GM23338 (cell line): ENCODE measurements at regions not wholly inside any gene's neighbourhood (a gene's known extent, or its start where the extent isn't known, plus 50 kb on each side); places are given as distances from the start of the nearest gene placed in this dataset.

ENCODE experiments used
- ATAC-seq: fragments of 200-7000 bp; cut with Tn5 transposase; 3 replicates; pipeline ENCODE4 v1.9.1; 2020
- DNase-seq: peaks from one replicate; pipeline ENCODE4 v3.0.0-alpha.2; 2015; ENCODE audit warnings: low spot score
- H2AFZ ChIP-seq: fragments of 200-600 bp; sonication (generic); 2 replicates; pipeline ENCODE4 v1.8.0; 2016; ENCODE audit warnings: antibody characterized with exemption, mild to moderate bottlenecking, moderate library complexity
- H3F3A ChIP-seq: fragments of 200-600 bp; sonication (generic); replicated peaks from 2 replicates; pipeline ENCODE4 v1.8.0; 2017; ENCODE audit warnings: antibody characterized with exemption, mixed run types, low read depth
- H3K27ac ChIP-seq: fragments of 200-600 bp; sonication (generic); 2 replicates; pipeline ENCODE4 v1.6.1; 2016; ENCODE audit warnings: low read depth
- H3K27me3 ChIP-seq: fragments of 200-600 bp; sonication (generic); 2 replicates; pipeline ENCODE4 v1.8.0; 2016; ENCODE audit warnings: mild to moderate bottlenecking, mixed run types, moderate library complexity; ENCODE audit not compliant: insufficient read depth
- H3K36me3 ChIP-seq: fragments of 200-600 bp; sonication (generic); 2 replicates; pipeline ENCODE4 v1.8.0; 2016; ENCODE audit warnings: mild to moderate bottlenecking; ENCODE audit not compliant: insufficient read depth
- H3K4me1 ChIP-seq: fragments of 200-600 bp; sonication (generic); 2 replicates; pipeline ENCODE4 v1.8.0; 2016; ENCODE audit warnings: mild to moderate bottlenecking, moderate library complexity; ENCODE audit not compliant: insufficient read depth
- H3K4me2 ChIP-seq: fragments of 200-600 bp; sonication (generic); 2 replicates; pipeline ENCODE4 v1.7.1; 2017; ENCODE audit warnings: mixed run types
- H3K4me3 ChIP-seq: fragments of 200-600 bp; sonication (generic); 2 replicates; pipeline ENCODE4 v1.6.1; 2016; ENCODE audit warnings: mixed run types
- H3K79me2 ChIP-seq: fragments of 200-600 bp; sonication (generic); replicated peaks from 2 replicates; pipeline ENCODE4 v1.8.0; 2017; ENCODE audit warnings: mild to moderate bottlenecking; ENCODE audit not compliant: insufficient read depth
- H3K9me2 ChIP-seq: fragments of 200-600 bp; sonication (generic); 2 replicates; pipeline ENCODE4 v1.8.0; 2017; ENCODE audit not compliant: insufficient read depth
- H4K20me1 ChIP-seq: fragments of 200-600 bp; sonication (generic); replicated peaks from 2 replicates; pipeline ENCODE4 v1.8.0; 2017; ENCODE audit warnings: mild to moderate bottlenecking; ENCODE audit not compliant: insufficient read depth
- H3K27ac Mint-ChIP-seq: 2 replicates; pipeline ENCODE4 v1.8.0; 2020; ENCODE audit warnings: inconsistent platforms, mild to moderate bottlenecking, moderate library complexity, mixed read lengths
- H3K27me3 Mint-ChIP-seq: 3 replicates; pipeline ENCODE4 v1.8.0; 2022; ENCODE audit warnings: low read depth, mild to moderate bottlenecking, moderate library complexity, mixed read lengths, inconsistent platforms; ENCODE audit not compliant: insufficient read depth, poor library complexity
- H3K36me3 Mint-ChIP-seq: 3 replicates; pipeline ENCODE4 v1.8.0; 2021; ENCODE audit warnings: low read depth, mild to moderate bottlenecking, inconsistent platforms, moderate library complexity, mixed read lengths
- H3K4me1 Mint-ChIP-seq: 3 replicates; pipeline ENCODE4 v1.8.0; 2020; ENCODE audit warnings: mild to moderate bottlenecking, inconsistent platforms, mixed read lengths
- H3K4me3 Mint-ChIP-seq: 3 replicates; pipeline ENCODE4 v1.8.0; 2021; ENCODE audit warnings: moderate library complexity, mild to moderate bottlenecking, inconsistent platforms, mixed read lengths
- H3K9me3 Mint-ChIP-seq: 3 replicates; pipeline ENCODE4 v1.8.0; 2020; ENCODE audit warnings: moderate library complexity, mild to moderate bottlenecking, inconsistent platforms, mixed read lengths
- CREB1 ChIP-seq: fragments of 250-450 bp; sonication (Bioruptor Pico); IDR thresholded peaks from 2 replicates; pipeline ENCODE4 v1.5.0; 2020; ENCODE audit warnings: low read depth, mild to moderate bottlenecking, moderate library complexity
- EZH2 ChIP-seq: fragments of 200-600 bp; sonication (generic); IDR thresholded peaks from one replicate; pipeline ENCODE4 v1.8.0; 2017; ENCODE audit warnings: antibody characterized with exemption, mild to moderate bottlenecking, low read depth; ENCODE audit not compliant: unreplicated experiment
- EZH2phosphoT487 ChIP-seq: fragments of 200-600 bp; sonication (generic); IDR thresholded peaks from one replicate; pipeline ENCODE4 v1.8.1; 2018; ENCODE audit warnings: antibody characterized with exemption; ENCODE audit not compliant: unreplicated experiment
- JUNB ChIP-seq: IDR thresholded peaks from one replicate; pipeline ENCODE4 v1.6.1; 2016; ENCODE audit warnings: antibody characterized with exemption; ENCODE audit not compliant: unreplicated experiment
- NANOG ChIP-seq: IDR thresholded peaks from 2 replicates; pipeline ENCODE4 v1.6.1; 2016; ENCODE audit warnings: antibody characterized with exemption, borderline replicate concordance
- POLR2AphosphoS5 ChIP-seq: IDR thresholded peaks from 2 replicates; pipeline ENCODE4 v1.6.1; 2016; ENCODE audit warnings: antibody characterized with exemption, low read depth
- STAT1 ChIP-seq: IDR thresholded peaks from one replicate; pipeline ENCODE4 v1.6.1; 2016; ENCODE audit warnings: antibody characterized with exemption; ENCODE audit not compliant: unreplicated experiment
- ZNF114 ChIP-seq: fragments of 250-450 bp; sonication (Bioruptor Pico); IDR thresholded peaks from 2 replicates; pipeline ENCODE4 v1.5.0; 2020; ENCODE audit warnings: mild to moderate bottlenecking, moderate library complexity
- ZNF331 ChIP-seq: fragments of 250-450 bp; sonication (Bioruptor Pico); IDR thresholded peaks from 2 replicates; pipeline ENCODE4 v1.5.0; 2020; ENCODE audit warnings: low read depth, mild to moderate bottlenecking, moderate library complexity
- TF ChIP-seq, protein P1 (sequence below): IDR thresholded peaks from 2 replicates; pipeline ENCODE4 v1.6.1; 2016; ENCODE audit warnings: antibody characterized with exemption
- TF ChIP-seq, protein P2 (sequence below): IDR thresholded peaks from one replicate; pipeline ENCODE4 v1.6.1; 2018; ENCODE audit warnings: antibody characterized with exemption; ENCODE audit not compliant: unreplicated experiment
- TF ChIP-seq, protein P3 (sequence below), 2 experiments: fragments of 200-600 bp in 1 of 2; sonication (generic) in 1 of 2; conservative IDR thresholded peaks; 2 replicates each; pipeline versions ENCODE4 v1.5.1 to v1.6.1; 2016 to 2017; ENCODE audit warnings: antibody characterized with exemption in 2 of 2, low read depth in 2 of 2, mild to moderate bottlenecking in 2 of 2, moderate library complexity in 1 of 2
- TF ChIP-seq, protein P4 (sequence below): fragments of 250-450 bp; sonication (Bioruptor Pico); IDR thresholded peaks from 2 replicates; pipeline ENCODE4 v1.5.0; 2020; ENCODE audit warnings: mild to moderate bottlenecking, moderate library complexity

DNA sequence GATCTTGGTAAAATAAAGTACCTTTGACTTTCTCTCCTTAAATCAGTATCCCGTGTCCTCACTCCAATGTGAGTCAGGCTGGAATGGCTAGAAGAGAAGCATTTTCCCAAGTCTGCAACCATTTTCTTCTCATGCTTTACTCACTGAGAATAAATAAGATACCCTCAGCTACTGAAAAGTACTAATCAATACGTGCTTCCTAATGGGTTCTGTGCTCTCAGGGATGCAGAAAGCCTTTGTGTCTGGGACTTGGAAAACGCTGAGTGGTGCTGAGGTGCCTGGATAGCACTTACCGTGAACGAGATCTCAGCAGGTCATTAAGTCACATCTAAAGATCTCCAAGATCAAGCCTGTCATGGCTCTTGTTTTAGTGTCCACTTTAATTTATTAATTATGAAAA is 672.3 kb upstream of the C16orf82 start:
- peaks cover 6% of the 10 kb centered on the region; the same call in 2 of the 3 replicates for H3K36me3 Mint-ChIP-seq
- DNase-seq (no peak), ATAC-seq (no peak)
- H3K9me3 Mint-ChIP-seq = peaks cover 63% of the 10 kb centered on the region
- H3K4me2 ChIP-seq = no peak overlapping the region
- no peak overlapping the region for H3K4me3 ChIP-seq
- no peak overlapping the region for H2AFZ ChIP-seq
- H3K9me2 ChIP-seq = no peaks in the 10 kb centered on the region
- no peaks in the 10 kb centered on the region; the same call in 1 of the 2 replicates for H3K36me3 ChIP-seq
- H3K4me1 ChIP-seq = no peaks in the 10 kb centered on the region
- no peak overlapping the region for H3K27ac ChIP-seq
- H4K20me1 ChIP-seq = no peaks in the 10 kb centered on the region
- H3K4me3 Mint-ChIP-seq = no peak overlapping the region
- TF ChIP-seq NANOG (no peak), ZNF331 (no peak), EZH2 (no peak), CREB1 (CRISPR knock-in tag) (no peak), EZH2phosphoT487 (no peak), ZNF114 (CRISPR knock-in tag) (no peak), JUNB (no peak), STAT1 (no peak), POLR2AphosphoS5 (no peak)
- TF ChIP-seq, protein P1, sequence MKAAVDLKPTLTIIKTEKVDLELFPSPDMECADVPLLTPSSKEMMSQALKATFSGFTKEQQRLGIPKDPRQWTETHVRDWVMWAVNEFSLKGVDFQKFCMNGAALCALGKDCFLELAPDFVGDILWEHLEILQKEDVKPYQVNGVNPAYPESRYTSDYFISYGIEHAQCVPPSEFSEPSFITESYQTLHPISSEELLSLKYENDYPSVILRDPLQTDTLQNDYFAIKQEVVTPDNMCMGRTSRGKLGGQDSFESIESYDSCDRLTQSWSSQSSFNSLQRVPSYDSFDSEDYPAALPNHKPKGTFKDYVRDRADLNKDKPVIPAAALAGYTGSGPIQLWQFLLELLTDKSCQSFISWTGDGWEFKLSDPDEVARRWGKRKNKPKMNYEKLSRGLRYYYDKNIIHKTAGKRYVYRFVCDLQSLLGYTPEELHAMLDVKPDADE = no peak
- TF ChIP-seq, protein P2, sequence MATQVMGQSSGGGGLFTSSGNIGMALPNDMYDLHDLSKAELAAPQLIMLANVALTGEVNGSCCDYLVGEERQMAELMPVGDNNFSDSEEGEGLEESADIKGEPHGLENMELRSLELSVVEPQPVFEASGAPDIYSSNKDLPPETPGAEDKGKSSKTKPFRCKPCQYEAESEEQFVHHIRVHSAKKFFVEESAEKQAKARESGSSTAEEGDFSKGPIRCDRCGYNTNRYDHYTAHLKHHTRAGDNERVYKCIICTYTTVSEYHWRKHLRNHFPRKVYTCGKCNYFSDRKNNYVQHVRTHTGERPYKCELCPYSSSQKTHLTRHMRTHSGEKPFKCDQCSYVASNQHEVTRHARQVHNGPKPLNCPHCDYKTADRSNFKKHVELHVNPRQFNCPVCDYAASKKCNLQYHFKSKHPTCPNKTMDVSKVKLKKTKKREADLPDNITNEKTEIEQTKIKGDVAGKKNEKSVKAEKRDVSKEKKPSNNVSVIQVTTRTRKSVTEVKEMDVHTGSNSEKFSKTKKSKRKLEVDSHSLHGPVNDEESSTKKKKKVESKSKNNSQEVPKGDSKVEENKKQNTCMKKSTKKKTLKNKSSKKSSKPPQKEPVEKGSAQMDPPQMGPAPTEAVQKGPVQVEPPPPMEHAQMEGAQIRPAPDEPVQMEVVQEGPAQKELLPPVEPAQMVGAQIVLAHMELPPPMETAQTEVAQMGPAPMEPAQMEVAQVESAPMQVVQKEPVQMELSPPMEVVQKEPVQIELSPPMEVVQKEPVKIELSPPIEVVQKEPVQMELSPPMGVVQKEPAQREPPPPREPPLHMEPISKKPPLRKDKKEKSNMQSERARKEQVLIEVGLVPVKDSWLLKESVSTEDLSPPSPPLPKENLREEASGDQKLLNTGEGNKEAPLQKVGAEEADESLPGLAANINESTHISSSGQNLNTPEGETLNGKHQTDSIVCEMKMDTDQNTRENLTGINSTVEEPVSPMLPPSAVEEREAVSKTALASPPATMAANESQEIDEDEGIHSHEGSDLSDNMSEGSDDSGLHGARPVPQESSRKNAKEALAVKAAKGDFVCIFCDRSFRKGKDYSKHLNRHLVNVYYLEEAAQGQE = no peak
- TF ChIP-seq, protein P3, sequence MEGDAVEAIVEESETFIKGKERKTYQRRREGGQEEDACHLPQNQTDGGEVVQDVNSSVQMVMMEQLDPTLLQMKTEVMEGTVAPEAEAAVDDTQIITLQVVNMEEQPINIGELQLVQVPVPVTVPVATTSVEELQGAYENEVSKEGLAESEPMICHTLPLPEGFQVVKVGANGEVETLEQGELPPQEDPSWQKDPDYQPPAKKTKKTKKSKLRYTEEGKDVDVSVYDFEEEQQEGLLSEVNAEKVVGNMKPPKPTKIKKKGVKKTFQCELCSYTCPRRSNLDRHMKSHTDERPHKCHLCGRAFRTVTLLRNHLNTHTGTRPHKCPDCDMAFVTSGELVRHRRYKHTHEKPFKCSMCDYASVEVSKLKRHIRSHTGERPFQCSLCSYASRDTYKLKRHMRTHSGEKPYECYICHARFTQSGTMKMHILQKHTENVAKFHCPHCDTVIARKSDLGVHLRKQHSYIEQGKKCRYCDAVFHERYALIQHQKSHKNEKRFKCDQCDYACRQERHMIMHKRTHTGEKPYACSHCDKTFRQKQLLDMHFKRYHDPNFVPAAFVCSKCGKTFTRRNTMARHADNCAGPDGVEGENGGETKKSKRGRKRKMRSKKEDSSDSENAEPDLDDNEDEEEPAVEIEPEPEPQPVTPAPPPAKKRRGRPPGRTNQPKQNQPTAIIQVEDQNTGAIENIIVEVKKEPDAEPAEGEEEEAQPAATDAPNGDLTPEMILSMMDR (conservative IDR thresholded peaks at IDR 0.05; ENCODE audit: low read depth in 2 of 2) = no peak
- TF ChIP-seq, protein P4, sequence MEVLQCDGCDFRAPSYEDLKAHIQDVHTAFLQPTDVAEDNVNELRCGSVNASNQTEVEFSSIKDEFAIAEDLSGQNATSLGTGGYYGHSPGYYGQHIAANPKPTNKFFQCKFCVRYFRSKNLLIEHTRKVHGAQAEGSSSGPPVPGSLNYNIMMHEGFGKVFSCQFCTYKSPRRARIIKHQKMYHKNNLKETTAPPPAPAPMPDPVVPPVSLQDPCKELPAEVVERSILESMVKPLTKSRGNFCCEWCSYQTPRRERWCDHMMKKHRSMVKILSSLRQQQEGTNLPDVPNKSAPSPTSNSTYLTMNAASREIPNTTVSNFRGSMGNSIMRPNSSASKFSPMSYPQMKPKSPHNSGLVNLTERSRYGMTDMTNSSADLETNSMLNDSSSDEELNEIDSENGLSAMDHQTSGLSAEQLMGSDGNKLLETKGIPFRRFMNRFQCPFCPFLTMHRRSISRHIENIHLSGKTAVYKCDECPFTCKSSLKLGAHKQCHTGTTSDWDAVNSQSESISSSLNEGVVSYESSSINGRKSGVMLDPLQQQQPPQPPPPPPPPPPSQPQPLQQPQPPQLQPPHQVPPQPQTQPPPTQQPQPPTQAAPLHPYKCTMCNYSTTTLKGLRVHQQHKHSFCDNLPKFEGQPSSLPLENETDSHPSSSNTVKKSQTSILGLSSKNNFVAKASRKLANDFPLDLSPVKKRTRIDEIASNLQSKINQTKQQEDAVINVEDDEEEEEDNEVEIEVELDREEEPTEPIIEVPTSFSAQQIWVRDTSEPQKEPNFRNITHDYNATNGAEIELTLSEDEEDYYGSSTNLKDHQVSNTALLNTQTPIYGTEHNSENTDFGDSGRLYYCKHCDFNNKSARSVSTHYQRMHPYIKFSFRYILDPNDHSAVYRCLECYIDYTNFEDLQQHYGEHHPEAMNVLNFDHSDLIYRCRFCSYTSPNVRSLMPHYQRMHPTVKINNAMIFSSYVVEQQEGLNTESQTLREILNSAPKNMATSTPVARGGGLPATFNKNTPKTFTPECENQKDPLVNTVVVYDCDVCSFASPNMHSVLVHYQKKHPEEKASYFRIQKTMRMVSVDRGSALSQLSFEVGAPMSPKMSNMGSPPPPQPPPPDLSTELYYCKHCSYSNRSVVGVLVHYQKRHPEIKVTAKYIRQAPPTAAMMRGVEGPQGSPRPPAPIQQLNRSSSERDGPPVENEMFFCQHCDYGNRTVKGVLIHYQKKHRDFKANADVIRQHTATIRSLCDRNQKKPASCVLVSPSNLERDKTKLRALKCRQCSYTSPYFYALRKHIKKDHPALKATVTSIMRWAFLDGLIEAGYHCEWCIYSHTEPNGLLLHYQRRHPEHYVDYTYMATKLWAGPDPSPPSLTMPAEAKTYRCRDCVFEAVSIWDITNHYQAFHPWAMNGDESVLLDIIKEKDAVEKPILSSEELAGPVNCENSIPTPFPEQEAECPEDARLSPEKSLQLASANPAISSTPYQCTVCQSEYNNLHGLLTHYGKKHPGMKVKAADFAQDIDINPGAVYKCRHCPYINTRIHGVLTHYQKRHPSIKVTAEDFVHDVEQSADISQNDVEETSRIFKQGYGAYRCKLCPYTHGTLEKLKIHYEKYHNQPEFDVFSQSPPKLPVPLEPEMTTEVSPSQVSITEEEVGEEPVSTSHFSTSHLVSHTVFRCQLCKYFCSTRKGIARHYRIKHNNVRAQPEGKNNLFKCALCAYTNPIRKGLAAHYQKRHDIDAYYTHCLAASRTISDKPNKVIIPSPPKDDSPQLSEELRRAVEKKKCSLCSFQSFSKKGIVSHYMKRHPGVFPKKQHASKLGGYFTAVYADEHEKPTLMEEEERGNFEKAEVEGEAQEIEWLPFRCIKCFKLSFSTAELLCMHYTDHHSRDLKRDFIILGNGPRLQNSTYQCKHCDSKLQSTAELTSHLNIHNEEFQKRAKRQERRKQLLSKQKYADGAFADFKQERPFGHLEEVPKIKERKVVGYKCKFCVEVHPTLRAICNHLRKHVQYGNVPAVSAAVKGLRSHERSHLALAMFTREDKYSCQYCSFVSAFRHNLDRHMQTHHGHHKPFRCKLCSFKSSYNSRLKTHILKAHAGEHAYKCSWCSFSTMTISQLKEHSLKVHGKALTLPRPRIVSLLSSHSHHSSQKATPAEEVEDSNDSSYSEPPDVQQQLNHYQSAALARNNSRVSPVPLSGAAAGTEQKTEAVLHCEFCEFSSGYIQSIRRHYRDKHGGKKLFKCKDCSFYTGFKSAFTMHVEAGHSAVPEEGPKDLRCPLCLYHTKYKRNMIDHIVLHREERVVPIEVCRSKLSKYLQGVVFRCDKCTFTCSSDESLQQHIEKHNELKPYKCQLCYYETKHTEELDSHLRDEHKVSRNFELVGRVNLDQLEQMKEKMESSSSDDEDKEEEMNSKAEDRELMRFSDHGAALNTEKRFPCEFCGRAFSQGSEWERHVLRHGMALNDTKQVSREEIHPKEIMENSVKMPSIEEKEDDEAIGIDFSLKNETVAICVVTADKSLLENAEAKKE (CRISPR knock-in tag) = no peak
- no peaks in the 10 kb centered on the region for H3K79me2 ChIP-seq
- H3K27me3 Mint-ChIP-seq = peaks cover 5% of the 10 kb centered on the region
- no peaks in the 10 kb centered on the region for H3K27me3 ChIP-seq
- no peak overlapping the region for H3K27ac Mint-ChIP-seq
- H3F3A ChIP-seq = no peaks in the 10 kb centered on the region
- H3K4me1 Mint-ChIP-seq = no peaks in the 10 kb centered on the region; the same call in 2 of the 3 replicates
